ENCODE measurements at regions not wholly inside any gene's neighbourhood (a gene's known extent, or its start where the extent isn't known, plus 50 kb on each side); places are given as distances from the start of the nearest gene placed in this dataset.

DNA sequence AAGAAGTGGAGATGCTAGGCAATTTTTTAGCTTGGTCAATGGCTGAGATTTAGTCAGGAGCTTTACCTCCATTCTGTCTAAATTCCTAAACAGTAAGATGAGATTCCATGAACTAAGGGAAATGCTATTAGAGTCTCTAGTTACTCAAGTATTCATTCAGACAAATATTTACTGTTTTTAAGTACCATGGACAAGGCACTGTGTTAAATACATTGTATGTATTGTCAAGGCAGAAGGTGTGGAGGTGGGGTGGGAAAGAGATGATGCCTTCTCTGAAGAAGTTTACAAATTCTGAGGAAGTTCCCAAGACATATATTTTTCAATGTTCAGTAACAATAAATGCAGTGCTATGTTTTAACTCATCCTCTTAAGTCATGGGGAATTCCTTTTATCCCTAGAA lies 459.9 kb upstream of the NMUR2 start:
- DNase-seq (ENCODE audit: low read depth), result no peak
- TF ChIP-seq, protein P1, sequence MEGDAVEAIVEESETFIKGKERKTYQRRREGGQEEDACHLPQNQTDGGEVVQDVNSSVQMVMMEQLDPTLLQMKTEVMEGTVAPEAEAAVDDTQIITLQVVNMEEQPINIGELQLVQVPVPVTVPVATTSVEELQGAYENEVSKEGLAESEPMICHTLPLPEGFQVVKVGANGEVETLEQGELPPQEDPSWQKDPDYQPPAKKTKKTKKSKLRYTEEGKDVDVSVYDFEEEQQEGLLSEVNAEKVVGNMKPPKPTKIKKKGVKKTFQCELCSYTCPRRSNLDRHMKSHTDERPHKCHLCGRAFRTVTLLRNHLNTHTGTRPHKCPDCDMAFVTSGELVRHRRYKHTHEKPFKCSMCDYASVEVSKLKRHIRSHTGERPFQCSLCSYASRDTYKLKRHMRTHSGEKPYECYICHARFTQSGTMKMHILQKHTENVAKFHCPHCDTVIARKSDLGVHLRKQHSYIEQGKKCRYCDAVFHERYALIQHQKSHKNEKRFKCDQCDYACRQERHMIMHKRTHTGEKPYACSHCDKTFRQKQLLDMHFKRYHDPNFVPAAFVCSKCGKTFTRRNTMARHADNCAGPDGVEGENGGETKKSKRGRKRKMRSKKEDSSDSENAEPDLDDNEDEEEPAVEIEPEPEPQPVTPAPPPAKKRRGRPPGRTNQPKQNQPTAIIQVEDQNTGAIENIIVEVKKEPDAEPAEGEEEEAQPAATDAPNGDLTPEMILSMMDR (IDR thresholded peaks at IDR 0.05; ENCODE audit: insufficient read depth, low read depth, low read length, missing control alignments), result no peak
- no peak overlapping the region for H3K4me3 ChIP-seq (ENCODE audit: low read depth, low read length)

DNA sequence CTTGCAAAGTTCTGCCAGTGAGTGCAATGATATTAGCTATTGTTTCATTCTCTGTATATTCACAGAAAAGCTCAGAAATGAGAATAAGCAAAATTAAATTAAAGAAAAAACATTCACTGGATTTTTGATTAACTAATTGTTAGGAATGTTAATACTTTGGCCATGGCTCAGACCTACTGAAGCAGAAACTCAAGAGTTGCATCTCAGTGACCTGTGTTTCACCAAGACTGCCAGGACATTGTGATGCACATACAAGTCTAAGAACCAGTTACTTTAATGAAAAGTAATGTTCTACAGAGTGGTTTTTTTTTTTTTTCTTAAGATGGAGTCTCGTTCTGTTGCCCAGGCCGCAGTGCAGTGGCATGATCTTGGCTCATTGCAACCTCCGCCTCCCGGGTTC lies 464.9 kb upstream of the NMUR2 start:
- H3K4me3 ChIP-seq (ENCODE audit: low read depth, low read length), result no peak overlapping the region
- DNase-seq (ENCODE audit: low read depth), result no peak
- TF ChIP-seq, protein P1 (IDR thresholded peaks at IDR 0.05; ENCODE audit: insufficient read depth, low read depth, low read length, missing control alignments), result no peak

DNA sequence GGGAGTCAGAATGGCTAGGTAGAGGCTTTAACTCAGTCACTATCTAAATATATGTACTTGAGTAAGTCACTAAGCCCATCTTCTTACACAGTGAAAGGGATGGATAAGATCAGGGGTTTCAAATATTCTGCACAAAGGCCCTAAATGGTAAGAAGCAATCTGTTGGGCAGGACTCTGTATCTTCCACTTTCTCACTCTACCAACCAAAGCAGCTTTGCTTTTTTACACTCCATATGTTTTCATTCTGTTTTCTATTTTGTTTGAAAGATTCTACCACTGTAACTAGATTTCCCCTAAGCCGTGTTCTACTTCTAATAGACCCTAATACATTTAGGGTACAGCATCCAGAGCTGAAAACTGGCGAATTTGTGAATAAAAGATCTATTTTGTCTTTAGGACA lies 477.5 kb upstream of the NMUR2 start:
- TF ChIP-seq, protein P1 (IDR thresholded peaks at IDR 0.05; ENCODE audit: insufficient read depth, low read depth, low read length, missing control alignments), result no peak
- no peak overlapping the region for H3K4me3 ChIP-seq (ENCODE audit: low read depth, low read length)
- no peak for DNase-seq (ENCODE audit: low read depth)

DNA sequence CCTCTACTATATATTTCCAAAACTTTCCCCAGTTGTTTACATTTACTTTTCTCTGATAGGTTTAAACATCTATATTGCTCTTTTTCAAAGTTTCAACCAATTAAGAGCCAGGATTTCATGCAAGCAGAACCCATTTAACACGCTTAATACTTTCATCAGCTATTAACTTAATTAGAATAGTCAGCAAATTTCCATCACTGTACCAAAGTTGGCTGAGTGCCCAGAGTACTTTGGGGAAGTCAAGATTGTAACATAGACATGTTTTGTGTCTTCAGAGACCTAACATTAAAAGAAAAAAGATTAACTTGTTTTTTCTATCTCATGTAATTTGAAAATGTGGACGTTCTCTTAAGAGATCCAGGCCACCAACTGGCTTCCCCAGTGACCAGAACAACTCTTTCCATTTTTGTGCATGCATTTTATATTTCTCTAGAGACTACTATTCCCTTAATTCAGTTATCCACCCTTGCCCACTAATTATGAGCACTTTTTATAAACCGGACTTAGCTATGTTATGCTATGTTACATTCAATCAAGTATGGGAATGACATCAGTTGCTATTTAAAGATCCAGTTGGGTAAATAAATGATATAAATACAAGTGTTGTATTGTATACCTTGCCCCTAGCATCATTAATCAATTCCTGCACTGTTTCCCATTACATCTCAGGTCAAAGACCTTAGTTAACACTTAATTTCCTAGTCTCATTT lies 478.1 kb upstream of the NMUR2 start:
- TF ChIP-seq, protein P1 (IDR thresholded peaks at IDR 0.05; ENCODE audit: insufficient read depth, low read depth, low read length, missing control alignments), result no peak
- DNase-seq (ENCODE audit: low read depth), result no peak
- H3K4me3 ChIP-seq (ENCODE audit: low read depth, low read length), result no peak overlapping the region

DNA sequence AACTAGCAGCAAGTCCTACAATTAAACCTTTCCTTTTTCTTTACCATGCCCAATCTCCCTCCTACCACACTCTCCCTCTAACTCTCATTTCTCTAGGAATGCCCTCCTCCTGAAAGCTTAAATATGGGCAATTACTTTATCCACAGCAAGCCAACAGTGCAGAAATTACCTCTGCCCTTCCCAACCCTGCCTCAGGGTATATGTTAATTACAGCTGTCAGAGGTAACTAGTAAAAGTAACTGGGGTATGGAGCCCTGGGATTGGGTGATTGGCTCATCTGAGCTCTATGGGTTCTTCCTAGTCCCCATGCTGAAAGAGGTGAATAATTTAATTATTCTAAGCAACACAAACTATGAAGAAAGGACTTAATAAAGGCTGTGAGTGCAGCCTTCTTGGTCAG lies 478.9 kb upstream of the NMUR2 start:
- DNase-seq (ENCODE audit: low read depth), result no peak
- TF ChIP-seq, protein P1 (IDR thresholded peaks at IDR 0.05; ENCODE audit: insufficient read depth, low read depth, low read length, missing control alignments), result no peak
- no peak overlapping the region for H3K4me3 ChIP-seq (ENCODE audit: low read depth, low read length)

DNA sequence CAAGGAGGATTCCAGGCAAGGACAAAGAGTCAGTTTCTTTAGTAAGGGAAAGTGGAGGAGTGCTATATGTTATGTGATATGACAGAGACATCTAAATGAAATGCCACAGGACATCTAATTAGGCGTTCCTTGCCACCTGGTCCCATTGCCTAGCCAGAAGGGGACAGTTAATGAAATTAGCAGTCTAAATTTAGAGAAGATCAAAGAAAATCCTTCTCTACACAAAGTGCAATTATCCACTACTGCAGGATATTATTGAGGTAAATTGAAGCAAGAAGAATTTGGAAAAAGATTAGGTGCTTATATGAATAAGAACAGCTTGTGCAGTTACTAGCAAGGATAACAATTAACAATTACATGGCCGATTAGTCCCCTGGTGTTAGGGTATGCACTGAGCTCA lies 495.3 kb upstream of the NMUR2 start:
- H3K4me3 ChIP-seq (ENCODE audit: low read depth, low read length), result no peak overlapping the region
- DNase-seq (ENCODE audit: low read depth), result no peak
- TF ChIP-seq, protein P1 (IDR thresholded peaks at IDR 0.05; ENCODE audit: insufficient read depth, low read depth, low read length, missing control alignments), result no peak

DNA sequence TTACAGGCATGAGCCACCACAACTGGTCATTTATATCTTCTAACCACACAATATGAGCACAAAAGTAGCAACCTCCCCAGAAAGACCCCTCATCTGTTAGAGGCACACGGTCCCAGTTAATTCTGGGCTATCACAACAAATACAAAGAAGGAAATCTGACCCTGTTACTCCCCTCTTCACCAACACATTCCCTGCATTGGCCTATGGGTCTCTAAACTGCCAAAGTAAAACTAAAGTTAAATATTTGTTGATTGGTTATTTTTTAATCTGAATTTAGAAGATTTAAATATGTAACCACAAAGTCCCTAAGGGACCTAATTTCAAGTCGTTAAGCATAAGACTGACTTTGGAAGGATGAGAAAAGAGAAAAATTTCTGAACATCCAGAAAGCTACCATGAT lies 496.7 kb upstream of the NMUR2 start:
- TF ChIP-seq, protein P1 (IDR thresholded peaks at IDR 0.05; ENCODE audit: insufficient read depth, low read depth, low read length, missing control alignments), result no peak
- no peak for DNase-seq (ENCODE audit: low read depth)
- no peak overlapping the region for H3K4me3 ChIP-seq (ENCODE audit: low read depth, low read length)

Measured in GM12865 (cell line).